H9 (cell line): ENCODE measurements at regions not wholly inside any gene's neighbourhood (a gene's known extent, or its start where the extent isn't known, plus 50 kb on each side); places are given as distances from the start of the nearest gene placed in this dataset.

Experiments used
- DNase-seq: peaks from one replicate; pipeline ENCODE4 v3.0.0-alpha.2; 2017
- H2AFZ ChIP-seq: one replicate; pipeline ENCODE4 v1.6.1; 2013; ENCODE audit warnings: mild to moderate bottlenecking, low read length, control low read depth, moderate library complexity
- H2AK5ac ChIP-seq: 2 replicates; pipeline ENCODE4 v1.6.1; 2013; ENCODE audit warnings: low read length, control low read depth, mixed read lengths; ENCODE audit not compliant: insufficient read length
- H2BK120ac ChIP-seq: one replicate; pipeline ENCODE4 v1.6.1; 2013; ENCODE audit warnings: low read depth, mild to moderate bottlenecking, low read length, control low read depth, inconsistent platforms; ENCODE audit not compliant: poor library complexity, severe bottlenecking
- H2BK12ac ChIP-seq: 2 replicates; pipeline ENCODE4 v1.6.1; 2013; ENCODE audit warnings: low read length, control low read depth, mixed read lengths, low read depth; ENCODE audit not compliant: insufficient read length
- H2BK15ac ChIP-seq: 2 replicates; pipeline ENCODE4 v1.6.1; 2013; ENCODE audit warnings: low read depth, low read length, control low read depth
- H2BK20ac ChIP-seq: one replicate; pipeline ENCODE4 v1.6.1; 2013; ENCODE audit warnings: low read depth, mild to moderate bottlenecking, low read length, control low read depth, inconsistent platforms; ENCODE audit not compliant: poor library complexity, severe bottlenecking
- H2BK5ac ChIP-seq: 2 replicates; pipeline ENCODE4 v1.6.1; 2013; ENCODE audit warnings: low read length, control low read depth, mixed read lengths; ENCODE audit not compliant: insufficient read length
- H3K14ac ChIP-seq: 2 replicates; pipeline ENCODE4 v1.6.1; 2013; ENCODE audit warnings: low read length, control low read depth; ENCODE audit not compliant: insufficient read depth
- H3K18ac ChIP-seq: 2 replicates; pipeline ENCODE4 v1.6.1; 2013; ENCODE audit warnings: low read depth, mild to moderate bottlenecking, mixed read lengths, low read length, control low read depth; ENCODE audit not compliant: insufficient read length
- H3K23ac ChIP-seq: 2 replicates; pipeline ENCODE4 v1.6.1; 2013; ENCODE audit warnings: low read length, control low read depth, mixed read lengths, low read depth; ENCODE audit not compliant: insufficient read length
- H3K23me2 ChIP-seq: 2 replicates; pipeline ENCODE4 v1.6.1; 2013; ENCODE audit warnings: low read depth, mild to moderate bottlenecking, mixed read lengths, low read length, control low read depth; ENCODE audit not compliant: insufficient read length, poor library complexity, severe bottlenecking
- H3K27ac ChIP-seq: 2 replicates; pipeline ENCODE4 v1.5.1; 2013; ENCODE audit warnings: low read length, control low read depth, mixed read lengths, low read depth; ENCODE audit not compliant: insufficient read length
- H3K27me3 ChIP-seq: 2 replicates; pipeline ENCODE4 v1.6.1; 2013; ENCODE audit warnings: low read length, control low read depth, inconsistent platforms; ENCODE audit not compliant: insufficient read depth
- H3K4ac ChIP-seq: 2 replicates; pipeline ENCODE4 v1.6.1; 2013; ENCODE audit warnings: low read depth, mild to moderate bottlenecking, control low read depth, inconsistent platforms, low read length, moderate library complexity
- H3K4me1 ChIP-seq: 2 replicates; pipeline ENCODE4 v1.6.1; 2013; ENCODE audit warnings: low read length, control low read depth, inconsistent platforms; ENCODE audit not compliant: insufficient read depth
- H3K4me2 ChIP-seq: 2 replicates; pipeline ENCODE4 v1.6.1; 2013; ENCODE audit warnings: low read length, control low read depth, mixed read lengths; ENCODE audit not compliant: insufficient read length, insufficient read depth
- H3K56ac ChIP-seq: 2 replicates; pipeline ENCODE4 v1.6.1; 2013; ENCODE audit warnings: low read depth, mild to moderate bottlenecking, mixed read lengths, low read length, control low read depth; ENCODE audit not compliant: insufficient read length
- H3K79me1 ChIP-seq: 2 replicates; pipeline ENCODE4 v1.6.1; 2013; ENCODE audit warnings: low read depth, mild to moderate bottlenecking, moderate library complexity, low read length, control low read depth, inconsistent platforms; ENCODE audit not compliant: insufficient read depth, poor library complexity, severe bottlenecking
- H3K79me2 ChIP-seq: 2 replicates; pipeline ENCODE4 v1.6.1; 2013; ENCODE audit warnings: low read length, control low read depth, inconsistent platforms; ENCODE audit not compliant: insufficient read depth
- H3K9ac ChIP-seq: 2 replicates; pipeline ENCODE4 v1.6.1; 2013; ENCODE audit warnings: low read length, control low read depth, mixed read lengths; ENCODE audit not compliant: insufficient read length; ENCODE audit errors: extremely low read depth
- H3K9me3 ChIP-seq: one replicate; pipeline ENCODE4 v1.6.1; 2013; ENCODE audit warnings: low read depth, low read length, inconsistent platforms; ENCODE audit not compliant: control insufficient read depth
- H3T11ph ChIP-seq: one replicate; pipeline ENCODE4 v1.6.1; 2013; ENCODE audit warnings: mild to moderate bottlenecking, low read length, control low read depth, inconsistent platforms
- H4K20me1 ChIP-seq: one replicate; pipeline ENCODE4 v1.6.1; 2013; ENCODE audit not compliant: control insufficient read depth, insufficient read length, insufficient read depth
- H4K5ac ChIP-seq: 2 replicates; pipeline ENCODE4 v1.6.1; 2013; ENCODE audit warnings: low read depth, mild to moderate bottlenecking, mixed read lengths, low read length, control low read depth; ENCODE audit not compliant: insufficient read length
- H4K8ac ChIP-seq: replicated peaks from 2 replicates; pipeline ENCODE4 v1.6.1; 2013; ENCODE audit warnings: low read length, control low read depth, mixed read lengths, low read depth; ENCODE audit not compliant: insufficient read length
- H4K91ac ChIP-seq: 2 replicates; pipeline ENCODE4 v1.6.1; 2013; ENCODE audit warnings: low read depth, mild to moderate bottlenecking, moderate library complexity, mixed read lengths, low read length, control low read depth; ENCODE audit not compliant: insufficient read length
- H3K27ac Mint-ChIP-seq, 3 experiments: 2 replicates in 2 of 3; 3 replicates in 1 of 3; pipeline ENCODE4 v1.8.0; 2020 to 2021; ENCODE audit warnings: mixed read lengths in 3 of 3, mild to moderate bottlenecking in 1 of 3, moderate library complexity in 1 of 3
- H3K27me3 Mint-ChIP-seq: 2 replicates; pipeline ENCODE4 v1.8.0; 2021; ENCODE audit warnings: low read depth, mild to moderate bottlenecking, moderate library complexity, mixed read lengths
- H3K36me3 Mint-ChIP-seq, 3 experiments: 2 replicates in 2 of 3; 3 replicates in 1 of 3; pipeline ENCODE4 v1.8.0; 2020 to 2021; ENCODE audit warnings: low read depth in 3 of 3, mixed read lengths in 3 of 3; ENCODE audit not compliant: insufficient read depth in 1 of 3
- H3K4me1 Mint-ChIP-seq, 2 experiments: 2 replicates each; pipeline ENCODE4 v1.8.0; 2020; ENCODE audit warnings: mixed read lengths in 2 of 2
- H3K4me3 Mint-ChIP-seq, 2 experiments: 2 replicates in 1 of 2; 3 replicates in 1 of 2; pipeline ENCODE4 v1.8.0; 2020 to 2021; ENCODE audit warnings: mild to moderate bottlenecking in 2 of 2, mixed read lengths in 2 of 2, moderate library complexity in 1 of 2
- H3K9me3 Mint-ChIP-seq, 2 experiments: 2 replicates in 1 of 2; 3 replicates in 1 of 2; pipeline ENCODE4 v1.8.0; 2020; ENCODE audit warnings: mild to moderate bottlenecking in 2 of 2, mixed read lengths in 2 of 2, moderate library complexity in 1 of 2
- WGBS: extraction: QIAGEN DNeasy Blood & Tissue Kit; methylation state at CpG from one replicate; pipeline ENCODE4 v1.1.7; 2013; ENCODE audit warnings: missing lambda C conversion rate, low lambda C conversion rate, mixed read lengths; ENCODE audit not compliant: insufficient read length; ENCODE audit errors: extremely low coverage; 5-methylcytosine and 5-hydroxymethylcytosine counted together
- TF ChIP-seq, protein P1 (sequence below): fragments of 200-600 bp; sonication (generic); conservative IDR thresholded peaks from 3 replicates; pipeline ENCODE4 v1.8.0; 2021; ENCODE audit warnings: antibody characterized with exemption, mild to moderate bottlenecking

DNA sequence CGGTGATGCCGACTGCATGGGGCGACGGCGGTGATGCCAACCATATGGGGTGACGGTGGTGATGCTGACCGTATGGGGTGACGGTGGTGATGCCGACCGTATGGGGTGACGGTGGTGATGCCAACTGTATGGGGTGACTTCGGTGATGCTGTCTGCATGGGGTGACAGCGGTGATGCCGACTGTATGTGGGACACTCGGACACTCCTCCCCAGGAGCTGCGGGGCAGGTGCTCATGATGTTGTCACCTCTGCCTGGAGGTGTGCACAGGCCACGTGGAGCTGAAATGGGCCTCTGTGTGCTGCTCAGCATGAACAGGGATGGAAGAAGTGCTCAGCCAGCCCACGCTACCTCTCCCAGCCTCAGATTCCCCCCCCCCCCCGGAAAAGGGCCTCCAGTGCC is 171.8 kb downstream of the OLFM1 start:
- Histone ChIP-seq H4K91ac (no peak overlapping the region), H2BK5ac (no peak overlapping the region), H3K4me1 (peaks cover 4% of the 10 kb centered on the region; the same call in 1 of the 2 replicates), H3K18ac (no peak overlapping the region), H3K14ac (no peak overlapping the region), H3K4ac (no peak overlapping the region), H3T11ph (no peak overlapping the region), H3K4me2 (no peak overlapping the region), H4K5ac (no peak overlapping the region), H2BK20ac (no peak overlapping the region), H3K27ac (no peak overlapping the region), H2BK12ac (no peak overlapping the region), H3K56ac (no peak overlapping the region), H4K8ac (no peak overlapping the region), H2BK120ac (no peak overlapping the region), H3K27me3 (no peaks in the 10 kb centered on the region), H3K79me2 (no peaks in the 10 kb centered on the region), H2AFZ (no peak overlapping the region), H2BK15ac (no peak overlapping the region), H3K9ac (no peak overlapping the region), H3K9me3 (no peaks in the 10 kb centered on the region), H3K23ac (no peak overlapping the region), H2AK5ac (no peak overlapping the region), H4K20me1 (no peaks in the 10 kb centered on the region), H3K79me1 (no peaks in the 10 kb centered on the region), H3K23me2 (no peaks in the 10 kb centered on the region)
- H3K4me1 Mint-ChIP-seq, result peaks cover 8 to 15% of the 10 kb centered on the region in 2 experiments
- H3K27me3 Mint-ChIP-seq, result peaks cover 13% of the 10 kb centered on the region
- no peak for DNase-seq
- TF ChIP-seq, protein P1, sequence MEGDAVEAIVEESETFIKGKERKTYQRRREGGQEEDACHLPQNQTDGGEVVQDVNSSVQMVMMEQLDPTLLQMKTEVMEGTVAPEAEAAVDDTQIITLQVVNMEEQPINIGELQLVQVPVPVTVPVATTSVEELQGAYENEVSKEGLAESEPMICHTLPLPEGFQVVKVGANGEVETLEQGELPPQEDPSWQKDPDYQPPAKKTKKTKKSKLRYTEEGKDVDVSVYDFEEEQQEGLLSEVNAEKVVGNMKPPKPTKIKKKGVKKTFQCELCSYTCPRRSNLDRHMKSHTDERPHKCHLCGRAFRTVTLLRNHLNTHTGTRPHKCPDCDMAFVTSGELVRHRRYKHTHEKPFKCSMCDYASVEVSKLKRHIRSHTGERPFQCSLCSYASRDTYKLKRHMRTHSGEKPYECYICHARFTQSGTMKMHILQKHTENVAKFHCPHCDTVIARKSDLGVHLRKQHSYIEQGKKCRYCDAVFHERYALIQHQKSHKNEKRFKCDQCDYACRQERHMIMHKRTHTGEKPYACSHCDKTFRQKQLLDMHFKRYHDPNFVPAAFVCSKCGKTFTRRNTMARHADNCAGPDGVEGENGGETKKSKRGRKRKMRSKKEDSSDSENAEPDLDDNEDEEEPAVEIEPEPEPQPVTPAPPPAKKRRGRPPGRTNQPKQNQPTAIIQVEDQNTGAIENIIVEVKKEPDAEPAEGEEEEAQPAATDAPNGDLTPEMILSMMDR, result no peak
- no CpG with 5 or more reads among the region's 19 CpGs for WGBS
- no peaks in the 10 kb centered on the region for H3K9me3 Mint-ChIP-seq
- no peak overlapping the region for H3K27ac Mint-ChIP-seq
- no peak overlapping the region for H3K4me3 Mint-ChIP-seq
- no peaks in the 10 kb centered on the region for H3K36me3 Mint-ChIP-seq
